HG02885 (cell line): ENCODE measurements at regions not wholly inside any gene's neighbourhood (a gene's known extent, or its start where the extent isn't known, plus 50 kb on each side); places are given as distances from the start of the nearest gene placed in this dataset.

Experiments
- ATAC-seq: cut with Tn5 transposase; IDR thresholded peaks from one replicate; pipeline ENCODE4 v1.9.1; 2021; ENCODE audit warnings: mild to moderate bottlenecking; ENCODE audit not compliant: unreplicated experiment, poor library complexity

DNA sequence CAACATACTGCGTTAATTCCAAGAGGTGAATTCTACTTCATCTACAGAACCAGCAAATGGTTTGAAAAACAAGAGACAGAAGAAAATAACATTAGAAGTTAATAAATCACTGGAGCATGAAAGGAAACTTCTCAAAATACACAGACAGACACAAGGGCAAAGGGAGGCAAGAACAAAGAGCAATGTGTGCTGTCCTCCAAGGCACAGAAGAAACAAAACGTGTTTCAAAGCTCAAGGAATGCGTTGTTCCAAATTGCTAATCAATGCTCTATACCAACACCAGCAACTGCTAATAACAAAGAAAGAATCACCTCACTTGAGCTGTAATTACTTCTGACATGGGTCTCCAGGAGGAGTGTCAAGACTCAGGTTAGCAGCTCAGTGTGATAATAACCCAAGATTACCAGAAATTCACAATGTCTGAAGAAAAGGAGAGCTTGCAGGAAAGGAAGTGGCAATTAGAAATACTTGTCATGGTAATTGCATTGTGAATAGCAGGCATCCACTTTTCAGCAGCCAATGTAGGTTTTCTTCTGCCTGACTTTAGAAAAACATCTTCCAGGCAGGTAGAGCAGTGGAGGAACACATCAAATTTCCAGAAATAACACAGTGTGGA is 175.4 kb downstream of the SEC16B start:
- no peak for ATAC-seq

DNA sequence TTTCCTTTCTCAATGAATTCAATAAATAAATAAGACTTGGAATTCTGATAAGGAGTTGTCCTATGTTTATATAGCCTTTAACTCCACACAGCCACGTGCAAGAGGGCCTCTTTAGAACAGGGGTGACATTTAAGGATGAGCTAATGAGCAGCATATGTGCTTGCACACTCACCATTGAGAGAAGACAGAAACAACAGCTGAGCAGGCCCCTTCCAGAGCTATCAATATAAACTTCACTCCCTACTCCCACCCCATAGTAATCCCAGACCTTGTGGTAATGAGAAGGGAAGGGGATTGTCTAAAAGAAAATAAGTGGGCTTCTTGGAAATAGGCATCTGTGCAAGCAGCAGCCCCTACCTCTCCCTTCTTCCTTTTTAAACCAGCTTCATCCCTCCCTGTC is 176.0 kb downstream of the SEC16B start:
- ATAC-seq, result no peak

- no peak for ATAC-seq
Measured at GRCh38 chr1:177790566-177790965, 179.3 kb downstream of the SEC16B start.

GRCh38 chr1:177789956-177790355 is 179.9 kb downstream of the SEC16B start:
- ATAC-seq, result no peak

DNA sequence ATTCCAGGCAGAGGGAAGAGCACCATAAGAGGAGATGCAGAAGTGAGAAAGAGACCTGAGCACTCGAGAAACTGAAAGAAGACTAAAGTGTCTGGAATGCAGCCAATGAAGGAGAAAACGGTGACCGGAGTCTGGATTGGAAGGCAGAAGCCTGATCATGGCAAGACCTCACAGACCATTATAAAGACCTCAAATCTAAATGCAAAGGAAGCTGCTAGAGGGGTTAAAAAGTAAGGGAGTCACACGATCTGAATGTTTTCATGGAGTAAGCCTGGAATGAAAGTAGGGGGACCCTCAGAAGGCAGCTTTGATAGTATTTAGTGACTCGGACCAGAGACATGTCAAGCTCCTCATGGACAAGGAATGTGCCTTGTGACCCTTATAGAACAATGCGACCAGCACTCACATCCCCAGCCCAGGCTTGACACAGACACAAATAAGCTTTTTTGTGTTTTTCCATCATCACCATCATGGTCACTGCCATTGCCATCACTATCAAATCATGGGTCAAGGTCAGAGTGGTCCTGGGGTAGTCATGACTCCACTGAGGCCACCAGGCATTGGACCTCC is 183.6 kb downstream of the SEC16B start:
- no peak for ATAC-seq

- no peak for ATAC-seq
Measured at GRCh38 chr1:177784936-177785335, 184.9 kb downstream of the SEC16B start.

DNA sequence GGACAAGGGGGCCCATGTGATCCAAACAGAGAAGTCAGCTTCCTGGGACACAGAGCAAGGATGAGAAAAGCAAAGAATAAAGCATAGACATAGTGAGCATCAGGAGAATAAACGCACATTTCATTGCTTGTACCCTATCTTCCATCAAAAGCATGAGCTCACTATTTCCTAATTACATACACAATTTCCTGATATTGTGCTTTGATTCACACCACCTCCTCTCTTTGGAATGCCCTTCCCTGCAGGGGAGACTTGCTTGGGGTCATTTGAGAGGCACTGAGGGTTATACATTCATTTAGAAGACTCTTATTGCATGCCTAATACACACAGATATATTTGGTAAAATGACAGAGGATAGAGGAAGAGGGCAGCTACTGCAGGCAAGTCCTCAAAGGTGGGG is 185.4 kb downstream of the SEC16B start:
- ATAC-seq, result no peak

- no peak for ATAC-seq
Measured at GRCh38 chr1:177783051-177783450, 186.8 kb downstream of the SEC16B start.

GRCh38 chr1:177780096-177780700 is 189.7 kb downstream of the SEC16B start:
- ATAC-seq, result no peak

GRCh38 chr1:177779166-177779965 is 190.5 kb downstream of the SEC16B start:
- ATAC-seq, result no peak

DNA sequence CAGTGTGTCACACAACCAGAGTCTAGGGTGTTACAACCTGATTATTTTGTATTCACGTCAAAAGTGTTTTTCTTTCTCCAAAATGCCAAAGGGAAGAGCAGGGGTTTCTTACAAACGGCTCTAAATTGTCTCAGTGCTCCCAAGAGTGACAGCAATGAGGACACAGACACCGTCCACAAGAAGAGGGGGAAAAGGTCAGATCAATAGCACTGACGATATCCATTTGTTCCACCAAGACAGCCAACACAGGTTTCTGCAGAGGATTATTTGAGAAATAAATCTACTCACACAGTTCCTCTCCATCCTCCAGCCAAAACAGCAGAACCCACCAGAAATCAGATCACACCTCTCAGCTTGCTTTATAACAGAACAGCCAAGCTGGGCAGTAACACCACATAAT is 193.9 kb downstream of the SEC16B start:
- ATAC-seq, result no peak

DNA sequence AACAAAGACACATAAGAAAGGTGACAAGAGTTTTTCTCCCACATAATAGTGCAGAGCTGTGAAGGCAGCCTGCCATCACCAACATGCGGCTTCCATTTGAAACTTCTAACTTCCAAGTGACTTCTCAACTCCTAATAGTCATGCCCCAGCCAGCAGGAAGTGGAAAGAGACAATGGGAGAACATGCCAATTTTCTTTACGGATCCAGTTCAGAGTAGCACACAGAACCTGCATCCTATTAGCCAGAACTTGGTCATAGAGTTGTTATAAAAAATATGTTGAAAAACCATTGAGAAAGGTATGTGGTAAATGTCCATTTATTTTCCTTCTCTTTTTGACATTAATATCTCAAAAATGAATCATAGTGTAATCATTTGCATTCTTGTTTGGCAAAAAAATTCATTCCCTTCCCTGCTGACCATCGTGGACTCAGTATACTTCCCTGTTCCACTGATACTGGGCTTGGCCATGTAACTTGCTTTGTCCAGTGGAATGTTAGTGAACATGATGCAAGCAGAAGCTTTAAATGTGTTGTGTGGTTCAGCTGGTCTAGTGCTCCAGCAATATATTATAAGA is 197.4 kb downstream of the SEC16B start:
- ATAC-seq, result no peak

DNA sequence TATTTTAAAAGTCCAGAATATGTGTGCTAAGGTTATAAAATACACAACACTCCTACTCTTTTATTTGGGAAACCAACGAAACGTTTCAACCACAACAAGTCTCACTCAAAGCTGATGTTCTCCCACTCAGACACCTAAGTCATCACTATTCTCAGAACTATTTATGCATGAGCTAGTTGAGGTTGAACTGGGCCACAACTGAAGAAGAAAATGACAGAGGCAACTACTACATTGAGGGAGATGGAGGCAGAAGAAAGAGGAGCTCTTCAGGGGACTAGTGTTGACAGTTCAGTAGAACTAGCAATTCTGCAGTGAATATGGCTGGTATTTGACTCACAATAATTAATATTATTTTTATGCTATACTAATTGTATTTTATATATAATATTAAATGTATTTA is 198.2 kb downstream of the SEC16B start:
- ATAC-seq, result no peak

DNA sequence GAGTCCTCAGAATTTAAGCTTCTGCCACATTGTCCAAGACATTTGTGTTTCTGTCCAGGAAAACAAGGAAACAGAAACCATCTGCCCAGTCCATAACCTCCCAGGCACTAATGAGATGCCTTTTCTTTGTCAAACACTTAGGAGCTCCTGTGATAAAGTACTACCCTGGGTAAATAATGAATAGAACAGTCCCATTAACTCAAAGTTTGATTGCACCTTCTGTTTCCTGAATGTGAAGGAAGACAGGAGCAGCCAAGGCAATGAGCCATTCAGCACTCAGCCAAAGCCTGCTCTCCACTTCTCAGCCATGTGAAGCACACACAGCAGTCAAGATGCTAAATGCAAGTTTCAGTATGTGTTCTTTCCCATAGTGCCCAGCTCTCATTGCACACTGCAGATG is 199.8 kb downstream of the SEC16B start:
- ATAC-seq, result no peak

DNA sequence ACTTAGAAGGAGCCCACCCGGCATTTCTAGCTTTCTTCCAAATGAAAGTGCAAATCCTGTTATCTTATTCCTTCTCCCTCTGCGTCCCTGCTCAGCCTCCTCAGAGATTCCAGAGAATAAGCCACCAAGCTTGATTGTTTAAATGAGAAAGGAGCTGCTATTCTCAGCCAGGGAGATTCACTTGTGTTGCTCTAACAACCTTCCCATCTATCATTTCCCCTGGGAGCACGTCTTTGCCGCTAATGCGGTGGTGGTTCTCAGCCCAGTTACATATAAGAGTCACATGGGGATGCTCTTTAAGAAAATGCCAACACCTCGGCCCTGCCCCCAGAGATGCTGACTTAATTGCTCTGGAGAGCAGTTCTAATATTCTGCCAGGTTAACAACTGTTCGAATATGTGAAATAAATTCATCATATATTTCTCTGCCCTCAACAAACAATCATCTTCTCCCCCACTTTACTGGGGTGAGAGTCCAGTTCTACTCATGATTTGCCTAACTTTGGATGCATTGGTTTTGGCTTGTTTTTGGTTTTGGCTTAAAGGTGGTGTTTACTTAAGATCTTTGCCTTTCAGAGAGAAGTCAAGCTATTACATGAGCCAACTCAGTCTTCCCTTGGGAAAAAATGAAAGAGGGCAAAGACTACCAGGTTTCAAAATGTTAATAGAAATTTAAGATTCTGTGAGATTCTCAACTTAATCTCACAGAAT is 213.9 kb downstream of the SEC16B start:
- no peak for ATAC-seq

DNA sequence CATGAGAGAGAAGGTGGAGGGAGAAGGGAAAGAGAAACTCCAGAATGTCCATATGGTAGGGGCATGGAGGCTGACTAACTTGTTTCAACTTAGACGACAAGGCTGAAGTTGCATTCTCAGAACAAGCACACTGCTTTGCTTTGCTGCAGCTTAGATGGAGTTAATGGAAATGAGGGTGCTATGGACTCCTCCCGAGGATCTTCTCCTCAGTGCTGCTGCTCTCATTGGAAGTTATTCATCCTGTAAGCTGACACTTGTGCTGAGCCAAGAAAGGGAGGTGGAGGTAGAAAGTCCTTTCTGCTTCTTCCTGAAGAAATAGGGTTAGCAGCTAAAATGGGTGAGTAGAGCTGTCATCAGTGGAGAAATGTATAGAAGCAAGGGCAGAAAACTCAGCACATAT is 215.3 kb downstream of the SEC16B start:
- no peak for ATAC-seq

- ATAC-seq, result no peak
Measured at GRCh38 chr1:177753655-177754054, 216.2 kb downstream of the SEC16B start.

- no peak for ATAC-seq
Measured at GRCh38 chr1:177748080-177748801, 221.6 kb downstream of the SEC16B start.

GRCh38 chr1:177746155-177746554 is 223.7 kb downstream of the SEC16B start:
- no peak for ATAC-seq

- ATAC-seq, result no peak
Measured at GRCh38 chr1:177744906-177745305, 225.0 kb downstream of the SEC16B start.
